ENCODE measurements at regions not wholly inside any gene's neighbourhood (a gene's known extent, or its start where the extent isn't known, plus 50 kb on each side); places are given as distances from the start of the nearest gene placed in this dataset.

GRCh38 chr16:80150978-80151721, 389.6 kb upstream of the DYNLRB2 start:
- TF ChIP-seq POLR2A (IDR thresholded peaks at IDR 0.05) (no peak), CTCF (IDR thresholded peaks at IDR 0.05) (no peak), EP300 (IDR thresholded peaks at IDR 0.05) (no peak)
